GM23338 (cell line): ENCODE measurements at regions not wholly inside any gene's neighbourhood (a gene's known extent, or its start where the extent isn't known, plus 50 kb on each side); places are given as distances from the start of the nearest gene placed in this dataset.

Experiments used
- ATAC-seq: fragments of 200-7000 bp; cut with Tn5 transposase; 3 replicates; pipeline ENCODE4 v1.9.1; 2020
- DNase-seq: peaks from one replicate; pipeline ENCODE4 v3.0.0-alpha.2; 2015; ENCODE audit warnings: low spot score
- H2AFZ ChIP-seq: fragments of 200-600 bp; sonication (generic); 2 replicates; pipeline ENCODE4 v1.8.0; 2016; ENCODE audit warnings: antibody characterized with exemption, mild to moderate bottlenecking, moderate library complexity
- H3F3A ChIP-seq: fragments of 200-600 bp; sonication (generic); replicated peaks from 2 replicates; pipeline ENCODE4 v1.8.0; 2017; ENCODE audit warnings: antibody characterized with exemption, mixed run types, low read depth
- H3K27ac ChIP-seq: fragments of 200-600 bp; sonication (generic); 2 replicates; pipeline ENCODE4 v1.6.1; 2016; ENCODE audit warnings: low read depth
- H3K27me3 ChIP-seq: fragments of 200-600 bp; sonication (generic); 2 replicates; pipeline ENCODE4 v1.8.0; 2016; ENCODE audit warnings: mild to moderate bottlenecking, mixed run types, moderate library complexity; ENCODE audit not compliant: insufficient read depth
- H3K36me3 ChIP-seq: fragments of 200-600 bp; sonication (generic); 2 replicates; pipeline ENCODE4 v1.8.0; 2016; ENCODE audit warnings: mild to moderate bottlenecking; ENCODE audit not compliant: insufficient read depth
- H3K4me1 ChIP-seq: fragments of 200-600 bp; sonication (generic); 2 replicates; pipeline ENCODE4 v1.8.0; 2016; ENCODE audit warnings: mild to moderate bottlenecking, moderate library complexity; ENCODE audit not compliant: insufficient read depth
- H3K4me2 ChIP-seq: fragments of 200-600 bp; sonication (generic); 2 replicates; pipeline ENCODE4 v1.7.1; 2017; ENCODE audit warnings: mixed run types
- H3K4me3 ChIP-seq: fragments of 200-600 bp; sonication (generic); 2 replicates; pipeline ENCODE4 v1.6.1; 2016; ENCODE audit warnings: mixed run types
- H3K79me2 ChIP-seq: fragments of 200-600 bp; sonication (generic); replicated peaks from 2 replicates; pipeline ENCODE4 v1.8.0; 2017; ENCODE audit warnings: mild to moderate bottlenecking; ENCODE audit not compliant: insufficient read depth
- H3K9me2 ChIP-seq: fragments of 200-600 bp; sonication (generic); 2 replicates; pipeline ENCODE4 v1.8.0; 2017; ENCODE audit not compliant: insufficient read depth
- H4K20me1 ChIP-seq: fragments of 200-600 bp; sonication (generic); replicated peaks from 2 replicates; pipeline ENCODE4 v1.8.0; 2017; ENCODE audit warnings: mild to moderate bottlenecking; ENCODE audit not compliant: insufficient read depth
- H3K27ac Mint-ChIP-seq: 2 replicates; pipeline ENCODE4 v1.8.0; 2020; ENCODE audit warnings: inconsistent platforms, mild to moderate bottlenecking, moderate library complexity, mixed read lengths
- H3K27me3 Mint-ChIP-seq: 3 replicates; pipeline ENCODE4 v1.8.0; 2022; ENCODE audit warnings: low read depth, mild to moderate bottlenecking, moderate library complexity, mixed read lengths, inconsistent platforms; ENCODE audit not compliant: insufficient read depth, poor library complexity
- H3K36me3 Mint-ChIP-seq: 3 replicates; pipeline ENCODE4 v1.8.0; 2021; ENCODE audit warnings: low read depth, mild to moderate bottlenecking, inconsistent platforms, moderate library complexity, mixed read lengths
- H3K4me1 Mint-ChIP-seq: 3 replicates; pipeline ENCODE4 v1.8.0; 2020; ENCODE audit warnings: mild to moderate bottlenecking, inconsistent platforms, mixed read lengths
- H3K4me3 Mint-ChIP-seq: 3 replicates; pipeline ENCODE4 v1.8.0; 2021; ENCODE audit warnings: moderate library complexity, mild to moderate bottlenecking, inconsistent platforms, mixed read lengths
- H3K9me3 Mint-ChIP-seq: 3 replicates; pipeline ENCODE4 v1.8.0; 2020; ENCODE audit warnings: moderate library complexity, mild to moderate bottlenecking, inconsistent platforms, mixed read lengths
- CREB1 ChIP-seq: fragments of 250-450 bp; sonication (Bioruptor Pico); IDR thresholded peaks from 2 replicates; pipeline ENCODE4 v1.5.0; 2020; ENCODE audit warnings: low read depth, mild to moderate bottlenecking, moderate library complexity
- ETS1 ChIP-seq: IDR thresholded peaks from 2 replicates; pipeline ENCODE4 v1.6.1; 2016; ENCODE audit warnings: antibody characterized with exemption
- JUNB ChIP-seq: IDR thresholded peaks from one replicate; pipeline ENCODE4 v1.6.1; 2016; ENCODE audit warnings: antibody characterized with exemption; ENCODE audit not compliant: unreplicated experiment
- NANOG ChIP-seq: IDR thresholded peaks from 2 replicates; pipeline ENCODE4 v1.6.1; 2016; ENCODE audit warnings: antibody characterized with exemption, borderline replicate concordance
- POLR2AphosphoS5 ChIP-seq: IDR thresholded peaks from 2 replicates; pipeline ENCODE4 v1.6.1; 2016; ENCODE audit warnings: antibody characterized with exemption, low read depth
- STAT1 ChIP-seq: IDR thresholded peaks from one replicate; pipeline ENCODE4 v1.6.1; 2016; ENCODE audit warnings: antibody characterized with exemption; ENCODE audit not compliant: unreplicated experiment
- ZNF114 ChIP-seq: fragments of 250-450 bp; sonication (Bioruptor Pico); IDR thresholded peaks from 2 replicates; pipeline ENCODE4 v1.5.0; 2020; ENCODE audit warnings: mild to moderate bottlenecking, moderate library complexity
- ZNF331 ChIP-seq: fragments of 250-450 bp; sonication (Bioruptor Pico); IDR thresholded peaks from 2 replicates; pipeline ENCODE4 v1.5.0; 2020; ENCODE audit warnings: low read depth, mild to moderate bottlenecking, moderate library complexity
- TF ChIP-seq, protein P1 (sequence below), 2 experiments: fragments of 200-600 bp in 1 of 2; sonication (generic) in 1 of 2; conservative IDR thresholded peaks; 2 replicates each; pipeline versions ENCODE4 v1.5.1 to v1.6.1; 2016 to 2017; ENCODE audit warnings: antibody characterized with exemption in 2 of 2, low read depth in 2 of 2, mild to moderate bottlenecking in 2 of 2, moderate library complexity in 1 of 2
- TF ChIP-seq, protein P2 (sequence below): IDR thresholded peaks from one replicate; pipeline ENCODE4 v1.6.1; 2018; ENCODE audit warnings: antibody characterized with exemption; ENCODE audit not compliant: unreplicated experiment

DNA sequence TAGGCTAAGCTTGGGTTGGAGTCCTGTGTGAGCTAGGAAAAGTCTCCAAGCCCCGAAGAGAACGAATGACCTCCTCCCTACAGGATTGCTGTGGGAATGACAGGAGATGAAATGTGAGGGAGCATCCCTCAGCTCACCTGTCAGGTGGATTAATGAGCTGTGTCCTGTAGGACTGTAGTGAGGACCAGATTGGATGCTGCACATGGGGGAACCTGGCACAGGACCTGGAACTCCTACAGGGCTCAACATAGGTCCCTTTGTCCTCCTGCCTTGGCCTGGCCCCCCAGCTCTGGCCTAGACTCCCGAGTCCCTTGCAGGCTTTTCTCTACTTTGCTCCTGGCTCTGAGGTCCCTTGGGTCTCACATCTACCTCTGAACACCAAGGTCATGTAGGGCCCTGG is 155.7 kb downstream of the PTPRU start (continued):
- TF ChIP-seq, protein P1, sequence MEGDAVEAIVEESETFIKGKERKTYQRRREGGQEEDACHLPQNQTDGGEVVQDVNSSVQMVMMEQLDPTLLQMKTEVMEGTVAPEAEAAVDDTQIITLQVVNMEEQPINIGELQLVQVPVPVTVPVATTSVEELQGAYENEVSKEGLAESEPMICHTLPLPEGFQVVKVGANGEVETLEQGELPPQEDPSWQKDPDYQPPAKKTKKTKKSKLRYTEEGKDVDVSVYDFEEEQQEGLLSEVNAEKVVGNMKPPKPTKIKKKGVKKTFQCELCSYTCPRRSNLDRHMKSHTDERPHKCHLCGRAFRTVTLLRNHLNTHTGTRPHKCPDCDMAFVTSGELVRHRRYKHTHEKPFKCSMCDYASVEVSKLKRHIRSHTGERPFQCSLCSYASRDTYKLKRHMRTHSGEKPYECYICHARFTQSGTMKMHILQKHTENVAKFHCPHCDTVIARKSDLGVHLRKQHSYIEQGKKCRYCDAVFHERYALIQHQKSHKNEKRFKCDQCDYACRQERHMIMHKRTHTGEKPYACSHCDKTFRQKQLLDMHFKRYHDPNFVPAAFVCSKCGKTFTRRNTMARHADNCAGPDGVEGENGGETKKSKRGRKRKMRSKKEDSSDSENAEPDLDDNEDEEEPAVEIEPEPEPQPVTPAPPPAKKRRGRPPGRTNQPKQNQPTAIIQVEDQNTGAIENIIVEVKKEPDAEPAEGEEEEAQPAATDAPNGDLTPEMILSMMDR (conservative IDR thresholded peaks at IDR 0.05; ENCODE audit: low read depth in 2 of 2) = no peak
- TF ChIP-seq CREB1 (CRISPR knock-in tag) = no peak
- TF ChIP-seq, protein P2, sequence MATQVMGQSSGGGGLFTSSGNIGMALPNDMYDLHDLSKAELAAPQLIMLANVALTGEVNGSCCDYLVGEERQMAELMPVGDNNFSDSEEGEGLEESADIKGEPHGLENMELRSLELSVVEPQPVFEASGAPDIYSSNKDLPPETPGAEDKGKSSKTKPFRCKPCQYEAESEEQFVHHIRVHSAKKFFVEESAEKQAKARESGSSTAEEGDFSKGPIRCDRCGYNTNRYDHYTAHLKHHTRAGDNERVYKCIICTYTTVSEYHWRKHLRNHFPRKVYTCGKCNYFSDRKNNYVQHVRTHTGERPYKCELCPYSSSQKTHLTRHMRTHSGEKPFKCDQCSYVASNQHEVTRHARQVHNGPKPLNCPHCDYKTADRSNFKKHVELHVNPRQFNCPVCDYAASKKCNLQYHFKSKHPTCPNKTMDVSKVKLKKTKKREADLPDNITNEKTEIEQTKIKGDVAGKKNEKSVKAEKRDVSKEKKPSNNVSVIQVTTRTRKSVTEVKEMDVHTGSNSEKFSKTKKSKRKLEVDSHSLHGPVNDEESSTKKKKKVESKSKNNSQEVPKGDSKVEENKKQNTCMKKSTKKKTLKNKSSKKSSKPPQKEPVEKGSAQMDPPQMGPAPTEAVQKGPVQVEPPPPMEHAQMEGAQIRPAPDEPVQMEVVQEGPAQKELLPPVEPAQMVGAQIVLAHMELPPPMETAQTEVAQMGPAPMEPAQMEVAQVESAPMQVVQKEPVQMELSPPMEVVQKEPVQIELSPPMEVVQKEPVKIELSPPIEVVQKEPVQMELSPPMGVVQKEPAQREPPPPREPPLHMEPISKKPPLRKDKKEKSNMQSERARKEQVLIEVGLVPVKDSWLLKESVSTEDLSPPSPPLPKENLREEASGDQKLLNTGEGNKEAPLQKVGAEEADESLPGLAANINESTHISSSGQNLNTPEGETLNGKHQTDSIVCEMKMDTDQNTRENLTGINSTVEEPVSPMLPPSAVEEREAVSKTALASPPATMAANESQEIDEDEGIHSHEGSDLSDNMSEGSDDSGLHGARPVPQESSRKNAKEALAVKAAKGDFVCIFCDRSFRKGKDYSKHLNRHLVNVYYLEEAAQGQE = no peak
- TF ChIP-seq ZNF331 (CRISPR knock-in tag) = no peak
- no peak for TF ChIP-seq ETS1
- no peak for TF ChIP-seq STAT1
- no peak for TF ChIP-seq JUNB

- H3K4me1 ChIP-seq = no peaks in the 10 kb centered on the region
- H3K4me3 Mint-ChIP-seq = no peak overlapping the region
- H3K4me2 ChIP-seq = no peak overlapping the region
- no peaks in the 10 kb centered on the region for H3F3A ChIP-seq
- no peaks in the 10 kb centered on the region for H3K79me2 ChIP-seq
- DNase-seq = no peak
- no peaks in the 10 kb centered on the region for H3K9me3 Mint-ChIP-seq
- no peak overlapping the region for H2AFZ ChIP-seq
- no peak overlapping the region for H3K27ac Mint-ChIP-seq
- no peaks in the 10 kb centered on the region for H3K27me3 ChIP-seq
- H4K20me1 ChIP-seq = no peaks in the 10 kb centered on the region
- H3K9me2 ChIP-seq = no peaks in the 10 kb centered on the region
- no peak overlapping the region for H3K27ac ChIP-seq
- no peaks in the 10 kb centered on the region for H3K36me3 ChIP-seq
- H3K4me1 Mint-ChIP-seq = peaks cover 5% of the 10 kb centered on the region; the same call in 1 of the 3 replicates
- no peaks in the 10 kb centered on the region for H3K36me3 Mint-ChIP-seq
- ATAC-seq = no peak
- H3K27me3 Mint-ChIP-seq = peaks cover 8% of the 10 kb centered on the region
- no peak overlapping the region for H3K4me3 ChIP-seq
- TF ChIP-seq ZNF114 (CRISPR knock-in tag) = no peak
- TF ChIP-seq POLR2AphosphoS5 = no peak
- TF ChIP-seq ETS1 = no peak
- TF ChIP-seq, protein P2 = no peak
- no peak for TF ChIP-seq STAT1
- no peak for TF ChIP-seq NANOG
- TF ChIP-seq CREB1 (CRISPR knock-in tag) = no peak
Observed at GRCh38 chr1:29391362-29391880, 155.1 kb downstream of the PTPRU start.
